Activated CD4-positive, alpha-beta T cell treated with anti-CD3 and anti-CD28 coated beads, Interleukin-2, amount 50 U/mL, for 24 hours (primary cell): ENCODE measurements at regions not wholly inside any gene's neighbourhood (a gene's known extent, or its start where the extent isn't known, plus 50 kb on each side); places are given as distances from the start of the nearest gene placed in this dataset.
"Not testable (repeated sequence)": the region's sequence is repeated elsewhere in the genome, so short reads cannot be mapped to it uniquely, and the experiment has no call there.

Source experiments
- DNase-seq, 2 donors: peaks; one replicate each; pipeline ENCODE4 v3.0.0-alpha.2; 2020; ENCODE audit warnings: low read depth in 1 of 2, low spot score in 1 of 2

DNA sequence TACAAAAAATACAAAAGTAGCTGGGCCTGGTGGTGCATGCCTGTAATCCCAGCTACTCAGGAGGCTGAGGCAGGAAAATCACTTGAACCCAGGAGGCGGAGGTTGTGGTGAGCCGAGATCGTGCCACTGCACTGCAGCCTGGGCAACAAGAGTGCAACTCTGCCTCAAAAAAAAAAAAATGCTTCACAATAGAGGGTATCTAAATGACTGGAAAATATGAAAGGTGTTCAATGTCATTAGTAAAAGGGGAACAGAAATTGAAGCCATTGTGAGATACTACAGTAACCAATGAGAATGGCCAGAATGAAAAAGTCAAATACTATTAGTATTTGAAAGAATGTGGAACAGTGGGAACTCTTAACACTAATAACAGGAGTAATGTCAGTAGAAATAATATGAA lies 96.1 kb upstream of the FAM241A start:
- DNase-seq: not testable (repeated sequence)

- no peak for DNase-seq
Observed at GRCh38 chr4:112053825-112054350, 91.4 kb upstream of the FAM241A start.

GRCh38 chr4:112055100-112055499 lies 90.2 kb upstream of the FAM241A start:
- no peak for DNase-seq

GRCh38 chr4:112057470-112057869 lies 87.8 kb upstream of the FAM241A start:
- no peak for DNase-seq

GRCh38 chr4:112058433-112058832 lies 86.8 kb upstream of the FAM241A start:
- DNase-seq: no peak

DNA sequence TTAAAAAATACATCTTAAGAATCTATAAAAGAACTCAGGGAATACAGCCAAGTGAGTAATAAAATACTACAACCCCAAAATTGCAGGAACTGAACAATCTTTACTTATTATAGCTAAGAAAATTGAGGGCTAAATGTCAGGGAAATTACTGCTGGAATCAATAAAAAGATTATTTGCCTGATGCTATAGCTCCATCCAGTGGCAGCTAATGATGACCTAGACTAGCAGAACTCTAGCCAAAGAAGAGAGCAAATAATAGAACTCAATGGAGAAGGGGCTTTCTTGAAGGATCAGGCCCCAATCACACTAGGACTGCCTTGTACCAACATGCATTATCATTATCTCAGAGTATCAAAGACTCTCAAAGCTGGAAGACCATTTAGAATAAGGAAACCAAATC lies 85.0 kb upstream of the FAM241A start:
- DNase-seq: no peak

- DNase-seq: no peak
Observed at GRCh38 chr4:112061207-112061817, 83.9 kb upstream of the FAM241A start.

- no peak for DNase-seq
Observed at GRCh38 chr4:112063260-112063659, 82.0 kb upstream of the FAM241A start.

- DNase-seq: no peak
Observed at GRCh38 chr4:112069110-112069509, 76.1 kb upstream of the FAM241A start.

DNA sequence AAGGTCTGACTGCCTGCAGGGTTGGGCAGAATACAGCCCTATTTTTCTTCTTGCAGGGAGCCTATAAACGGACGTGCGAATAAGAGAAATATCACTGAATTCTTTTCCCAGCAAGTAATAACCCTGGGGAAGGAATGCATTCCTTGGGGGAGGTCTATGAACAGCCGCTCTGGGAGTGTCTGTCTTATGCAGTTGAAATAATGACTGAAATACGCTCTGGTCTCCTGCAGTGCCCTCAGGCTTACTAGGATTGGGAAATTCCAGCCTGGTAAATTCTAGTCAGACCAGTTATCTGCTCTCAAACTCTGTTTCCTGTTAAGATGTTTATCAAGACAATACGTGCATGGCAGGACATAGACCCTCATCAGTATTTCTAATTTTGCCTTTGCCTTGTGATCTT lies 72.1 kb upstream of the FAM241A start:
- DNase-seq: no peak

- DNase-seq: peak in 1 of 2 donors; percentile 21
Observed at GRCh38 chr4:112075129-112075753, 70.0 kb upstream of the FAM241A start.

- no peak for DNase-seq
Observed at GRCh38 chr4:112075906-112076305, 69.3 kb upstream of the FAM241A start.

DNA sequence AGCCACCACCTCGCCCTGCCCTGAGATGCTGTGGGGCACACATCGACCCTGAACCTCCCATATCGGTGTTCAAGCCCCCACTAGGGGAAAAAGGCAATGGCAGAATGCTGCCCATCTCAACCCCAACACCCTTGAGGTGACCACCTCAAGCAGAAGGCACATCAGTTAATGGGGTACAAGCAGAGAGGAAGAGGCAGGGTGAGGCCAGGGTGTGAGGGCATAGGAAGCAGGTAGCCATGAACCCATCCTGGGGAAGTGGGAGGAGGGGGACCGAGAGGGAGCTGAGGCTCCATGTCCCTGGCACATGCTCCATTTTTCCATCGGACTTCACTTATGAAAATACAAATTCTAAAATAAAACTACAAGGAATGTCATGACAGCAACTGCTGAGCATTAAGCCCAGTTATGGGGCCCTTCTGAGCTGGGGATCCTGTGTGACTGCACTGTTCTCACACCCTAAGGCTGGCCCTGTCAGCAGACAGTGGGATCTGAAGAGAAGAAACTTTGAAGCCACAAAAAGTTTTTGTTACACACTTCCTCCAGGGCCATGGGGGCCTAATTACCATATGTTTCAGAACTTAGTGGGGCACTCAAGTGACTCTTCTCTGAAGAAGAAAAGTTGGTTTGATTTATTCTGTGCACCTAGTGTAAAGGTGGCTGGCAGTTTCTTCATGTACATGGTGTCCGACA lies 68.2 kb upstream of the FAM241A start:
- DNase-seq: no peak

DNA sequence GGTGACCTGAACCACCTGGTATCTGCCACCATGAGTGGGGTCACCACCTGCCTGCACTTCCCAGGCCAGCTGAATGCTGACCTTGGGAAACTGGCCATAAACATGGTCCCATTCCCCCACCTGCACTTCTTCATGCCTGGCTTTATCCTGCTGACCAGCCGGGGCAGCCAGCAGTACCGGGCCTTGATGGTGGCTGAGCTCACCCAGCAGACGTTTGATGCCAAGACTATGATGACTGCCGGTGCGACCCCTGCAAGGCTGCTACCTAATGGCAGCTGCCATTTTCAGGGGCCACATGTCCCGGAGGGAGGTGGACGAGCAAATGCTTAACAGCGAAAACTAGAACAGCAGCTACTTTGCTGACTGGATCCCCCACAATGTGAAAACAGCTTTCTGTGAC lies 67.5 kb upstream of the FAM241A start:
- no peak for DNase-seq

DNA sequence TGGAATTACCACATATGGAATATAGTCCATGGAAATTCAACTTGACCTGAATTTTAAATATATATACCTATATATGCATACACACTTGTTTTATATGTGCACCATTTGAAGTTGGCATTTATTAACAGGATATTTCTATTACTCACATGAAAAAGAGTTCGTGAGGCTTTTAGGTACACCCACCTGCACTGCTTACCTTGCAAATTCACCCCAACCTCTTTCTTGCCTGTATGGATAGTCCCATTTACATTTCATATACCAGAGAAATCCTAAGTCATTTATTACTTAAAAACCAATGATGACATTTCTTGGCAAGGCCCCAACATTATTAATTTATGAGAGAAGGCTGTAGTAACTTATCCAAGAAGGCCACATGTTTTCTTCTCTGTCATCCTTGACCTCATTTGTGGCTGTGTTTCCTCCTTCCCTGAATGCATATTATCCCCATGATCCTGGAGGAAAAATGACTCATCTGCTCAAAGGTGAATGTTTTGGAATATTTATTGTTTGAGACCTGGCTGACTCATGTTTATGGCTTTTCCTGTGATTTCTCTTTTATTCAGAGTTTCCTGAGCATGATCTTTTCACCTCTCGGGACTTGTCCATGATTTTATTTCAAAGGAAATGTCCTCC lies 62.2 kb upstream of the FAM241A start:
- no peak for DNase-seq

DNA sequence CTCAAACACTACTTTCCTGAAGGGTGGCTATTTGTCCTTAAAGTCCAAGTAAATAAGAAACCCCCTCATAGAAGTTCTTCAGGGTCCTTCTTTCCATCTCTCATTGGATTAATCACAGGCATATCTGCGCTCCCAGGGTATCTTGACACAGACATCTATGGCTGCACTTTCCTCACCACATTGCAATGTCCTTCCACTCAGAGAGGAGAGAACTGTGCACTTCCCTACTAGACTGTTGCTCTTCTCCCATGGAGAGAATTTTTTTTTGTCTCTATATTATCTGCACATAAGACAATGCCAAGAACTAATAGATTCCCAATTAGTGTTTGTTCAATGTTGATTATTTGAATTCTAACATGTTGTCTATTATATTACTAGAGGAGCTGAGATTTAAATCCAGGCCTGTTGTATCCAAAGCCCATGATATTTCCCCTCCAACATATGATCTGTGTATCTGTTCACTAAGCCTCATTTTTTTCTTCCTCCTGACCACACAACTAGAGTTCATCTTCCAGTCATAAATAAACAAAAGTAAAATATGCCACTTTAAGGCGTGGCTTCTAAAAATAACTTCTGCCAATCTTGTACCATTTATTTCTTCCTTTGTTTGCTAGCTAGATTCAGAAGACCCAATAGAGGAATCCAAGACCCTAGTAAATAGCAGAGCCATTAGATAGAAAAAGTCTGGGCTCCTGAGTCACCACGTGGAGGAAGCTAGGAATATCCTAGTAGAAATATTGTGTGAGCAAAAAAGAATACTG lies 61.5 kb upstream of the FAM241A start:
- DNase-seq: no peak

GRCh38 chr4:112085156-112086035 lies 59.9 kb upstream of the FAM241A start:
- DNase-seq: no peak

- no peak for DNase-seq
Observed at GRCh38 chr4:112086036-112086434, 59.2 kb upstream of the FAM241A start.

- DNase-seq: not testable (repeated sequence)
Observed at GRCh38 chr4:112086661-112087060, 58.6 kb upstream of the FAM241A start.

GRCh38 chr4:112092330-112092729 lies 52.9 kb upstream of the FAM241A start:
- DNase-seq: not testable (repeated sequence)
